Epithelial cell of proximal tubule (primary cell): ENCODE measurements at regions not wholly inside any gene's neighbourhood (a gene's known extent, or its start where the extent isn't known, plus 50 kb on each side); places are given as distances from the start of the nearest gene placed in this dataset.

Source experiments
- DNase-seq: peaks from one replicate; pipeline ENCODE4 v3.0.0-alpha.2; 2011; ENCODE audit warnings: low read depth
- H3K4me3 ChIP-seq: 2 replicates; pipeline ENCODE4 v1.5.1; 2011; ENCODE audit warnings: low read depth, mild to moderate bottlenecking, low read length
- CTCF ChIP-seq: conservative IDR thresholded peaks from 2 replicates; pipeline ENCODE4 v1.5.1; 2012; ENCODE audit warnings: low read depth, mild to moderate bottlenecking, low read length

GRCh38 chr18:65346086-65346485 is 404.7 kb upstream of the CDH7 start:
- no peak for DNase-seq
- H3K4me3 ChIP-seq, result no peak overlapping the region
- TF ChIP-seq CTCF, result no peak

- no peak for DNase-seq
- no peak for TF ChIP-seq CTCF
- H3K4me3 ChIP-seq, result no peak overlapping the region
Measured at GRCh38 chr18:65343571-65343970, 407.2 kb upstream of the CDH7 start.

GRCh38 chr18:65336411-65336810 is 414.4 kb upstream of the CDH7 start:
- DNase-seq, result no peak
- TF ChIP-seq CTCF, result no peak
- no peak overlapping the region for H3K4me3 ChIP-seq

- no peak overlapping the region for H3K4me3 ChIP-seq
- no peak for TF ChIP-seq CTCF
- no peak for DNase-seq
Measured at GRCh38 chr18:65329010-65329409, 421.8 kb upstream of the CDH7 start.

- H3K4me3 ChIP-seq, result no peak overlapping the region
- no peak for TF ChIP-seq CTCF
- no peak for DNase-seq
Measured at GRCh38 chr18:65326805-65327204, 424.0 kb upstream of the CDH7 start.

GRCh38 chr18:65322895-65323294 is 427.9 kb upstream of the CDH7 start:
- no peak for DNase-seq
- no peak overlapping the region for H3K4me3 ChIP-seq
- TF ChIP-seq CTCF, result no peak

GRCh38 chr18:65298422-65298821 is 452.4 kb upstream of the CDH7 start:
- TF ChIP-seq CTCF, result no peak

More at GRCh38 chr18:65298422-65298821, 452.4 kb upstream of the CDH7 start:
- DNase-seq, result no peak
- H3K4me3 ChIP-seq, result no peak overlapping the region
